IMR-90 (cell line): ENCODE measurements at regions not wholly inside any gene's neighbourhood (a gene's known extent, or its start where the extent isn't known, plus 50 kb on each side); places are given as distances from the start of the nearest gene placed in this dataset.

ENCODE experiments used
- ATAC-seq: fragments of 200-7000 bp; cut with Tn5 transposase; 2 replicates; pipeline ENCODE4 v1.9.1; 2020; ENCODE audit warnings: low read depth, mild to moderate bottlenecking, moderate library complexity
- BruUV-seq: library from RNA; stranded (reverse); fragments of 400-500 nt; replicated peaks from 2 replicates; lab custom pipeline; 2021; lab: Mats Ljungman, UMichigan
- CTCF ChIA-PET: fragments of 300-600 bp; formaldehyde crosslinking; extraction: SDS; loops from one replicate; lab custom pipeline; 2021; ENCODE audit warnings: antibody characterized with exemption; lab: Yijun Ruan, JAX
- POLR2A ChIA-PET: fragments of 300-600 bp; sonication (Branson Sonifier 250); formaldehyde crosslinking; loops from one replicate; lab custom pipeline; 2022; ENCODE audit warnings: antibody characterized with exemption; ENCODE audit not compliant: unreplicated experiment; lab: Charles Lee
- DNase-seq: peaks from one replicate; pipeline ENCODE4 v3.0.0; 2013
- H2AFZ ChIP-seq: replicated peaks from 2 replicates; pipeline ENCODE3; 2013; ENCODE audit warnings: low read length, mild to moderate bottlenecking; ENCODE audit not compliant: poor library complexity
- H2AK5ac ChIP-seq: 2 replicates; pipeline ENCODE4 v1.6.1; 2013; ENCODE audit warnings: low read depth, low read length, inconsistent platforms
- H2AK9ac ChIP-seq: replicated peaks from 2 replicates; pipeline ENCODE3; 2013; ENCODE audit warnings: mild to moderate bottlenecking, low read depth, low read length, moderate library complexity; ENCODE audit not compliant: poor library complexity
- H2BK120ac ChIP-seq: 2 replicates; pipeline ENCODE4 v1.6.1; 2013; ENCODE audit warnings: low read depth, low read length, inconsistent platforms
- H2BK15ac ChIP-seq: 3 replicates; pipeline ENCODE4 v1.6.1; 2013; ENCODE audit warnings: low read depth, low read length, inconsistent platforms
- H2BK20ac ChIP-seq: 2 replicates; pipeline ENCODE4 v1.6.1; 2013; ENCODE audit warnings: low read depth, mild to moderate bottlenecking, inconsistent platforms, low read length, moderate library complexity
- H2BK5ac ChIP-seq: 2 replicates; pipeline ENCODE4 v1.6.1; 2013; ENCODE audit warnings: mild to moderate bottlenecking, low read depth, low read length, inconsistent platforms; ENCODE audit not compliant: poor library complexity, severe bottlenecking
- H3K14ac ChIP-seq: replicated peaks from 2 replicates; pipeline ENCODE4 v1.6.1; 2013; ENCODE audit warnings: low read depth, low read length, inconsistent platforms
- H3K18ac ChIP-seq: 2 replicates; pipeline ENCODE4 v1.6.1; 2013; ENCODE audit warnings: low read depth, low read length, control low read depth
- H3K23ac ChIP-seq: 2 replicates; pipeline ENCODE4 v1.6.1; 2013; ENCODE audit warnings: low read depth, low read length, inconsistent platforms
- H3K27ac ChIP-seq: 2 replicates; pipeline ENCODE4 v1.5.1; 2013; ENCODE audit warnings: mild to moderate bottlenecking, control low read depth, low read length; ENCODE audit not compliant: insufficient read depth
- H3K27me3 ChIP-seq: 2 replicates; pipeline ENCODE4 v1.6.1; 2013; ENCODE audit warnings: low read length; ENCODE audit not compliant: control insufficient read depth, insufficient read depth
- H3K36me3 ChIP-seq: 2 replicates; pipeline ENCODE4 v1.6.1; 2013; ENCODE audit warnings: low read length, mixed read lengths; ENCODE audit not compliant: control insufficient read depth, insufficient read depth
- H3K4ac ChIP-seq: 2 replicates; pipeline ENCODE4 v1.6.1; 2013; ENCODE audit warnings: low read depth, low read length, inconsistent platforms
- H3K4me1 ChIP-seq: 2 replicates; pipeline ENCODE4 v1.6.1; 2013; ENCODE audit warnings: low read length, mixed read lengths; ENCODE audit not compliant: control insufficient read depth, insufficient read depth
- H3K4me2 ChIP-seq: 2 replicates; pipeline ENCODE4 v1.6.1; 2013; ENCODE audit warnings: low read depth, mild to moderate bottlenecking, control low read depth, low read length, moderate library complexity
- H3K4me3 ChIP-seq: 2 replicates; pipeline ENCODE4 v1.5.1; 2013; ENCODE audit warnings: low read depth, mild to moderate bottlenecking, control low read depth, low read length, moderate library complexity; ENCODE audit not compliant: insufficient read depth
- H3K56ac ChIP-seq: 2 replicates; pipeline ENCODE4 v1.6.1; 2013; ENCODE audit warnings: low read length, inconsistent platforms; ENCODE audit not compliant: insufficient read depth; ENCODE audit errors: extremely low read depth
- H3K79me1 ChIP-seq, 2 experiments: 2 replicates each; pipeline ENCODE4 v1.6.1; 2013; ENCODE audit warnings: low read length in 2 of 2, inconsistent platforms in 1 of 2, low read depth in 1 of 2
- H3K9ac ChIP-seq: 2 replicates; pipeline ENCODE4 v1.6.1; 2013; ENCODE audit warnings: low read depth, low read length, control low read depth
- H3K9me1 ChIP-seq: 2 replicates; pipeline ENCODE4 v1.6.1; 2013; ENCODE audit warnings: low read length, inconsistent platforms; ENCODE audit not compliant: insufficient read depth
- H3K9me3 ChIP-seq: 2 replicates; pipeline ENCODE4 v1.6.1; 2013; ENCODE audit warnings: low read length; ENCODE audit not compliant: control insufficient read depth, insufficient read depth
- H4K20me1 ChIP-seq: 2 replicates; pipeline ENCODE4 v1.6.1; 2013; ENCODE audit warnings: low read length, inconsistent platforms; ENCODE audit not compliant: insufficient read depth
- H4K5ac ChIP-seq: 2 replicates; pipeline ENCODE4 v1.6.1; 2013; ENCODE audit warnings: mild to moderate bottlenecking, low read depth, low read length, control low read depth
- H4K8ac ChIP-seq, 2 experiments: 2 replicates each; pipeline ENCODE4 v1.6.1; 2013; ENCODE audit warnings: low read depth in 2 of 2, low read length in 2 of 2, control low read depth in 1 of 2, inconsistent platforms in 1 of 2
- H4K91ac ChIP-seq: 2 replicates; pipeline ENCODE4 v1.6.1; 2013; ENCODE audit warnings: low read depth, low read length, inconsistent platforms; ENCODE audit not compliant: insufficient read depth
- CEBPB ChIP-seq: IDR thresholded peaks from 2 replicates; pipeline ENCODE4 v1.6.1; 2012; ENCODE audit warnings: low read depth, low read length, improper control_type of control experiment
- CHD1 ChIP-seq: IDR thresholded peaks from 2 replicates; pipeline ENCODE4 v1.6.1; 2012; ENCODE audit warnings: low read depth, low read length, improper control_type of control experiment
- FOS ChIP-seq: fragments of 150-350 bp; IDR thresholded peaks from 2 replicates; pipeline ENCODE4 v1.6.1; 2016; ENCODE audit warnings: low read depth, low read length
- MAZ ChIP-seq: IDR thresholded peaks from 2 replicates; pipeline ENCODE4 v1.6.1; 2012; ENCODE audit warnings: low read depth, mild to moderate bottlenecking, low read length, improper control_type of control experiment, moderate library complexity, borderline replicate concordance
- RAD21 ChIP-seq: IDR thresholded peaks from 2 replicates; pipeline ENCODE4 v1.6.1; 2012; ENCODE audit warnings: low read length, improper control_type of control experiment
- RCOR1 ChIP-seq: IDR thresholded peaks from 2 replicates; pipeline ENCODE4 v1.6.1; 2012; ENCODE audit warnings: mild to moderate bottlenecking, low read length, improper control_type of control experiment; ENCODE audit not compliant: insufficient replicate concordance
- SMC3 ChIP-seq: fragments of 150-350 bp; IDR thresholded peaks from 2 replicates; pipeline ENCODE4 v1.6.1; 2016; ENCODE audit warnings: low read depth, mild to moderate bottlenecking, antibody characterized with exemption, low read length, moderate library complexity
- WGBS, 2 experiments: methylation state at CpG; one replicate each; pipeline versions ENCODE4 v1.1.5 to v1.1.7; 2013; ENCODE audit warnings: missing lambda C conversion rate in 2 of 2; ENCODE audit not compliant: insufficient read length in 1 of 2; ENCODE audit errors: extremely low coverage in 2 of 2; 5-methylcytosine and 5-hydroxymethylcytosine counted together
- dilution Hi-C: fragments of 300-500 bp; cut with HindIII; formaldehyde crosslinking; loops from one replicate; pipeline ENCODE4 v1.14.3; 2018; ENCODE audit warnings: low sequenced_read_pairs; ENCODE audit not compliant: unreplicated experiment
- in situ Hi-C: fragments of 300-500 bp; cut with MboI; formaldehyde crosslinking; loops from 3 replicates; pipeline ENCODE4 v1.14.3; 2019; ENCODE audit warnings: low sequenced_read_pairs, inconsistent platforms, mixed read lengths
- intact Hi-C: fragments of 100-400 bp; cut with micrococcal nuclease; formaldehyde crosslinking; loops from 2 replicates; pipeline ENCODE4 v1.10.0; 2022
- TF ChIP-seq, protein P1 (sequence below): fragments of 150-350 bp; IDR thresholded peaks from 2 replicates; pipeline ENCODE4 v1.6.1; 2016; ENCODE audit warnings: low read depth, mild to moderate bottlenecking, low read length, moderate library complexity, borderline replicate concordance

DNA sequence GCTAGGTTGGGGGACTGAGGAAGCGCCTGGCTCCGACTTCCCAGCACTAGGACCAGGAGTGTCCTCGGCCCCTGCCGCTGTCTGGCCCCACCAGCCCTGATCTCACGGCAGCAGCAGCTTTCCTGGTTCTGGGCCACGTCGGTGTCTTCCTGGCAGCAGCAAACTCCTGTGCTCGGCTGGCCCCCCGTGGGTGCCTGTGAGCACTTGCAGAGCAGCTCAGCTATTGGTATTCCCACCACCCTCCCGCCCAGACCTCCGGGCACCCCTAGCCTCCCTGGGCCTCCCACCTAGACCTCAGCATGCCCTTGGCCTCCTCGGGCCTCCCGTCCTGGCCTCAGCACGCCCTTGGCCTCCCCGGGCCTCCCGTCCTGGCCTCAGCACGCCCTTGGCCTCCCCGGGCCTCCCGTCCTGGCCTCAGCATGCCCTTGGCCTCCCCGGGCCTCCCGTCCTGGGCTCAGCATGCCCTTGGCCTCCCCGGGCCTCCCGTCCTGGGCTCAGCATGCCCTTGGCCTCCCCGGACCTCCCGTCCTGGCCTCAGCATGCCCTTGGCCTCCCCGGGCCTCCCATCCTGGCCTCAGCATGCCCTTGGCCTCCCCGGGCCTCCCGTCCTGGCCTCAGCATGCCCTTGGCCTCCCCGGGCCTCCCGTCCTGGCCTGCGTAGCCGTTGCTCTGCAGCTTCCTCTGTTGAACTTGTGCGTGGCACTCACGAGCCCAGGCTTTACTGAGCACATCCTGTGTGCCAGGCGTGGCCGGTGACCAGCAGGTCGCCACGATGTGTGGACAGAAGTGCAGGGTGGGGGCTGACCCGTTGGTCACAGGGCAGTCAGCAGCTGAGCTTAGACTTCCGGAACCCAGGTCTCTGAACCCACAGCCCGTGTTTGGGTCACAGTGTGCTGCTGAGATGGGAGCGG, 51.8 kb upstream of the ACSF3 start:
- CTCF ChIA-PET: no interaction called here
- in situ Hi-C loops: no loop called here

More for the DNA sequence above, 51.8 kb upstream of the ACSF3 start:
- no peaks in the 10 kb centered on the region for H3K79me1 ChIP-seq
- H3K4me2 ChIP-seq: no peak overlapping the region
- H2BK120ac ChIP-seq: no peak overlapping the region
- H4K5ac ChIP-seq: no peak overlapping the region
- no peak overlapping the region for H3K23ac ChIP-seq
- DNase-seq (no peak), ATAC-seq (no peak)
- intact Hi-C loops: no loop called here
- H2BK20ac ChIP-seq: no peak overlapping the region
- H2AK9ac ChIP-seq: no peak overlapping the region
- H2BK15ac ChIP-seq: no peak overlapping the region
- no peak overlapping the region for H3K9ac ChIP-seq
- no peak overlapping the region for H3K56ac ChIP-seq
- H3K18ac ChIP-seq: no peak overlapping the region
- no peak overlapping the region for H2AK5ac ChIP-seq
- H3K14ac ChIP-seq: no peak overlapping the region
- POLR2A ChIA-PET: no interaction called here
- no peaks in the 10 kb centered on the region for H3K4me1 ChIP-seq
- WGBS, 2 experiments: 68% methylated on average over 22 of the region's 42 CpGs; no CpG with 5 or more reads in 1 of the 2 experiments
- no peak overlapping the region for H2AFZ ChIP-seq
- H3K9me1 ChIP-seq: no peaks in the 10 kb centered on the region
- H3K4me3 ChIP-seq: no peak overlapping the region
- no peak overlapping the region for H3K4ac ChIP-seq
- H3K27ac ChIP-seq: no peak overlapping the region
- TF ChIP-seq SMC3 (no peak), CEBPB (no peak), RCOR1 (no peak), MAZ (no peak), FOS (no peak), RAD21 (no peak), CHD1 (no peak)
- TF ChIP-seq, protein P1, sequence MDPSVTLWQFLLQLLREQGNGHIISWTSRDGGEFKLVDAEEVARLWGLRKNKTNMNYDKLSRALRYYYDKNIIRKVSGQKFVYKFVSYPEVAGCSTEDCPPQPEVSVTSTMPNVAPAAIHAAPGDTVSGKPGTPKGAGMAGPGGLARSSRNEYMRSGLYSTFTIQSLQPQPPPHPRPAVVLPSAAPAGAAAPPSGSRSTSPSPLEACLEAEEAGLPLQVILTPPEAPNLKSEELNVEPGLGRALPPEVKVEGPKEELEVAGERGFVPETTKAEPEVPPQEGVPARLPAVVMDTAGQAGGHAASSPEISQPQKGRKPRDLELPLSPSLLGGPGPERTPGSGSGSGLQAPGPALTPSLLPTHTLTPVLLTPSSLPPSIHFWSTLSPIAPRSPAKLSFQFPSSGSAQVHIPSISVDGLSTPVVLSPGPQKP: no peak
- H2BK5ac ChIP-seq: no peak overlapping the region
- H3K36me3 ChIP-seq: no peaks in the 10 kb centered on the region
- H4K8ac ChIP-seq: no peak overlapping the region
- no peak overlapping the region for H4K91ac ChIP-seq
- no peaks in the 10 kb centered on the region for H4K20me1 ChIP-seq
- dilution Hi-C loops: no loop called here
- H3K27me3 ChIP-seq: peaks cover 18% of the 10 kb centered on the region
- no peaks in the 10 kb centered on the region for H3K9me3 ChIP-seq
- BruUV-seq: no TSS peak
